ENCODE measurements at regions not wholly inside any gene's neighbourhood (a gene's known extent, or its start where the extent isn't known, plus 50 kb on each side); places are given as distances from the start of the nearest gene placed in this dataset.

DNA sequence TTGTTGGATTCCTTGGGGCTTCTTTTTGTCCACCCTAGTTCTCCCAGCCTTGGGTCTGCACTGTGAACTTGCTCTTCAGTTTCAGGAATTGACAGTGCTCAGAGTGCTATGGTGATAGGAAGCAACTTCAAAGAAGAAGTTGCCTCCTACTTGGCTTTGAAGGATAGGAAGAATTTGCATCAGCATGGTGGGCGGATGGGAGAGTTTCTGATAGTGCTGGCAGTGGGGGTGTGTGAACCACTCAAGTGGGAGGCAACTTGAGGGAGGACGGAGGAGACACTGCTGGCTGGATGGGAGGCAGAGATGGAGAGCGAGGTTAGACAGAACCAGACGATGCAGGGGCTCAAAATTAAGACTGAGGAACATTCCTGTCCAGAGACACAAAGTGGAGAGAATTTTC, 164.4 kb upstream of the SKOR2 start:
- Histone ChIP-seq H3K4me2 (replicated peaks; ENCODE audit: extremely low read depth, low read length, poor library complexity, severe bottlenecking) (no peak overlapping the region), H3K36me3 (replicated peaks in 1 of 2; ENCODE audit: control insufficient read depth in 1 of 2, insufficient read depth in 2 of 2, low read length in 2 of 2) (no peaks in the 10 kb centered on the region), H3K79me2 (ENCODE audit: insufficient read depth, low read length) (no peaks in the 10 kb centered on the region), H3K9me3 (replicated peaks in 1 of 2; ENCODE audit: control insufficient read depth in 1 of 2, insufficient read depth in 1 of 2, low read length in 2 of 2) (no peaks in the 10 kb centered on the region), H3K27me3 (ENCODE audit: control insufficient read depth in 2 of 2, insufficient read depth in 2 of 2, low read length in 2 of 2) (no peaks in the 10 kb centered on the region), H4K20me1 (ENCODE audit: insufficient read depth, low read length) (no peaks in the 10 kb centered on the region), H2AFZ (ENCODE audit: insufficient read depth, low read depth, low read length, poor library complexity, severe bottlenecking) (no peak overlapping the region), H3K9ac (ENCODE audit: insufficient read depth, low read length, poor library complexity, severe bottlenecking) (no peak overlapping the region), H3K4me1 (ENCODE audit: control insufficient read depth in 1 of 2, insufficient read depth in 2 of 2, low read length in 2 of 2) (no peaks in the 10 kb centered on the region), H3K27ac (ENCODE audit: low read depth in 1 of 2, low read length in 2 of 2) (no peak overlapping the region), H3K4me3 (replicated peaks in 1 of 3; ENCODE audit: low read depth in 2 of 3, low read length in 3 of 3) (no peak overlapping the region)
- intact Hi-C loops (cut with micrococcal nuclease) = no loop called here
- Mint-ChIP-seq H3K27ac (no peak overlapping the region), H3K36me3 (no peaks in the 10 kb centered on the region), H3K27me3 (ENCODE audit: low read depth in 3 of 3) (peaks cover 0 to 4% (median 2%) of the 10 kb centered on the region in 3 donors), H3K9me3 (peaks cover 0 to 2% (median 0%) of the 10 kb centered on the region in 7 donors), H3K4me1 (peaks cover 2% of the 10 kb centered on the region), H3K4me3 (no peak overlapping the region)
- TF ChIP-seq, protein P1, sequence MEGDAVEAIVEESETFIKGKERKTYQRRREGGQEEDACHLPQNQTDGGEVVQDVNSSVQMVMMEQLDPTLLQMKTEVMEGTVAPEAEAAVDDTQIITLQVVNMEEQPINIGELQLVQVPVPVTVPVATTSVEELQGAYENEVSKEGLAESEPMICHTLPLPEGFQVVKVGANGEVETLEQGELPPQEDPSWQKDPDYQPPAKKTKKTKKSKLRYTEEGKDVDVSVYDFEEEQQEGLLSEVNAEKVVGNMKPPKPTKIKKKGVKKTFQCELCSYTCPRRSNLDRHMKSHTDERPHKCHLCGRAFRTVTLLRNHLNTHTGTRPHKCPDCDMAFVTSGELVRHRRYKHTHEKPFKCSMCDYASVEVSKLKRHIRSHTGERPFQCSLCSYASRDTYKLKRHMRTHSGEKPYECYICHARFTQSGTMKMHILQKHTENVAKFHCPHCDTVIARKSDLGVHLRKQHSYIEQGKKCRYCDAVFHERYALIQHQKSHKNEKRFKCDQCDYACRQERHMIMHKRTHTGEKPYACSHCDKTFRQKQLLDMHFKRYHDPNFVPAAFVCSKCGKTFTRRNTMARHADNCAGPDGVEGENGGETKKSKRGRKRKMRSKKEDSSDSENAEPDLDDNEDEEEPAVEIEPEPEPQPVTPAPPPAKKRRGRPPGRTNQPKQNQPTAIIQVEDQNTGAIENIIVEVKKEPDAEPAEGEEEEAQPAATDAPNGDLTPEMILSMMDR (IDR thresholded peaks at IDR 0.05) = no peak
- 59% methylated on average over 2 of the region's 4 CpGs for WGBS (ENCODE audit: insufficient coverage)
- DNase-seq = no peak

DNA sequence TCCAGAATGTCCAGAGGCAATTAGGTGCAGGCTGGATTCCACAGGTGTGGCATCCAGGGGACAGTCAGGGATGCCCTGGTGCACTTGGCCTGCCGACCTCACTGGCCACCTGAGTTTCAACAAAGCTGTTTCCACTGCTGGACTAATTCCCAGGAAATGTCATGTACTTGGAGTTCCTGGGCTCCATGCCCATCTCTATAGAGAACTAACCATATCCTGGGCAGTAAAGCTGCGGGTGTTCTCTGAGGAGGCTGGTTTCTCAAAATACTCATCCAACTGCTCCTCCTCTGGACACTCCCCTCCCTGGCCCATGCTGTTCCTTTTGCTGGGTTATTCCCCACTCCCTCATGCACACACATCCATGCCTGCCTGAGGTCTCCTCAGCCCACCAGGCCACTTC, 161.9 kb upstream of the SKOR2 start:
- H3K27me3 ChIP-seq (ENCODE audit: control insufficient read depth in 2 of 2, insufficient read depth in 2 of 2, low read length in 2 of 2) = no peaks in the 10 kb centered on the region
- Mint-ChIP-seq H3K36me3 (no peaks in the 10 kb centered on the region), H3K4me3 (no peak overlapping the region), H3K27ac (no peak overlapping the region), H3K4me1 (no peaks in the 10 kb centered on the region), H3K27me3 (ENCODE audit: low read depth in 3 of 3) (peaks cover 0 to 4% (median 2%) of the 10 kb centered on the region in 3 donors), H3K9me3 (peaks cover 0 to 2% (median 0%) of the 10 kb centered on the region in 7 donors)
- H4K20me1 ChIP-seq (ENCODE audit: insufficient read depth, low read length) = no peaks in the 10 kb centered on the region
- no peak overlapping the region for H3K4me2 ChIP-seq (replicated peaks; ENCODE audit: extremely low read depth, low read length, poor library complexity, severe bottlenecking)
- WGBS (ENCODE audit: insufficient coverage) = 100% methylated on average over 1 of the region's 2 CpGs
- no peak overlapping the region for H3K9ac ChIP-seq (ENCODE audit: insufficient read depth, low read length, poor library complexity, severe bottlenecking)
- H2AFZ ChIP-seq (ENCODE audit: insufficient read depth, low read depth, low read length, poor library complexity, severe bottlenecking) = no peak overlapping the region
- no peak for DNase-seq
- intact Hi-C loops (cut with micrococcal nuclease) = no loop called here
- no peak overlapping the region for H3K4me3 ChIP-seq (replicated peaks in 1 of 3; ENCODE audit: low read depth in 2 of 3, low read length in 3 of 3)
- TF ChIP-seq, protein P1 (IDR thresholded peaks at IDR 0.05) = no peak
- H3K27ac ChIP-seq (ENCODE audit: low read depth in 1 of 2, low read length in 2 of 2) = no peak overlapping the region
- H3K79me2 ChIP-seq (ENCODE audit: insufficient read depth, low read length) = no peaks in the 10 kb centered on the region
- no peaks in the 10 kb centered on the region for H3K4me1 ChIP-seq (ENCODE audit: control insufficient read depth in 1 of 2, insufficient read depth in 2 of 2, low read length in 2 of 2)
- no peaks in the 10 kb centered on the region for H3K9me3 ChIP-seq (replicated peaks in 1 of 2; ENCODE audit: control insufficient read depth in 1 of 2, insufficient read depth in 1 of 2, low read length in 2 of 2)
- no peaks in the 10 kb centered on the region for H3K36me3 ChIP-seq (replicated peaks in 1 of 2; ENCODE audit: control insufficient read depth in 1 of 2, insufficient read depth in 2 of 2, low read length in 2 of 2)
